Activated B cell treated with CpG ODN at 0.5 μM for 24 hours (primary cell): ENCODE measurements at regions not wholly inside any gene's neighbourhood (a gene's known extent, or its start where the extent isn't known, plus 50 kb on each side); places are given as distances from the start of the nearest gene placed in this dataset.
"Not testable (repeated sequence)": the region's sequence is repeated elsewhere in the genome, so short reads cannot be mapped to it uniquely, and the experiment has no call there.

Experiments
- ATAC-seq: fragments of 200-7000 bp; cut with Tn5 transposase; one replicate; pipeline ENCODE4 v1.10.0; 2021; ENCODE audit warnings: low read depth, mild to moderate bottlenecking, moderate library complexity
- CTCF ChIA-PET: fragments of 350-600 bp; sonication (Branson Sonifier 250); formaldehyde crosslinking; loops from one replicate; lab custom pipeline; 2021; ENCODE audit warnings: antibody characterized with exemption; lab: Charles Lee
- POLR2A ChIA-PET: fragments of 350-600 bp; sonication (Branson Sonifier 250); formaldehyde crosslinking; loops from one replicate; lab custom pipeline; 2021; ENCODE audit warnings: antibody characterized with exemption; lab: Charles Lee
- DNase-seq: peaks from one replicate; pipeline ENCODE4 v3.0.0; 2022
- H3K27ac Mint-ChIP-seq: one replicate; pipeline ENCODE4 v1.8.0; 2020; ENCODE audit warnings: mixed read lengths
- H3K27me3 Mint-ChIP-seq: one replicate; pipeline ENCODE4 v1.8.0; 2021; ENCODE audit warnings: mixed read lengths
- H3K36me3 Mint-ChIP-seq: one replicate; pipeline ENCODE4 v1.8.0; 2021; ENCODE audit warnings: low read depth, mixed read lengths
- H3K4me1 Mint-ChIP-seq: one replicate; pipeline ENCODE4 v1.8.0; 2021; ENCODE audit warnings: mixed read lengths
- H3K4me3 Mint-ChIP-seq: one replicate; pipeline ENCODE4 v1.8.0; 2020; ENCODE audit warnings: mild to moderate bottlenecking, mixed read lengths
- H3K9me3 Mint-ChIP-seq: one replicate; pipeline ENCODE4 v1.8.0; 2020; ENCODE audit warnings: mixed read lengths
- intact Hi-C: fragments of 100-400 bp; cut with micrococcal nuclease; formaldehyde crosslinking; loops from one replicate; pipeline ENCODE4 v1.15.1; 2024
- TF ChIP-seq, protein P1 (sequence below): fragments of 200-600 bp; IDR thresholded peaks from one replicate; pipeline ENCODE4 v1.8.0; 2022; ENCODE audit warnings: antibody characterized with exemption, mild to moderate bottlenecking

DNA sequence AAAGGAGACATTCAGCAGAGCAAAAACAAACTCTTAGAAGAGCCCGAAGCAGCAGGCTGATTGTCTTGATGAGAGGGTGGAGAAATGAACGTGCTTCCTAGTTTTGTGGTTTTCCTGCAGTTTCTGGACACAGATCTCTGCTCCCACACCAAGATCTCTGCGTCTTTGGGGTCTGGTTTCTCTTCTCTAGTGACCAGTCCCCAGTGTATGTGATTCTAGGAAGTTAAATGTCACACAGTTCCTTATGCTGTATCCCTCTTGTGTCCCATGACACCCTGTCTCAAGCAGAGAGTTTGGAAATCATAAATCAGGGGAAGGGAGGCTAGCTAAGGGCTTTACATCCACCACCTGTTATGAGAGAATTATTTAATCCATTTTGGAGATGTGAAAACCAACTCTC is 55.4 kb upstream of the KLF14 start:
- ChIA-PET CTCF (no interaction called here), POLR2A (no interaction called here)
- Mint-ChIP-seq H3K36me3 (no peaks in the 10 kb centered on the region), H3K27ac (no peak overlapping the region), H3K9me3 (no peaks in the 10 kb centered on the region), H3K4me1 (no peaks in the 10 kb centered on the region), H3K4me3 (no peak overlapping the region), H3K27me3 (peaks cover 11% of the 10 kb centered on the region)
- ATAC-seq, result no peak
- intact Hi-C loops, result no loop called here
- TF ChIP-seq, protein P1, sequence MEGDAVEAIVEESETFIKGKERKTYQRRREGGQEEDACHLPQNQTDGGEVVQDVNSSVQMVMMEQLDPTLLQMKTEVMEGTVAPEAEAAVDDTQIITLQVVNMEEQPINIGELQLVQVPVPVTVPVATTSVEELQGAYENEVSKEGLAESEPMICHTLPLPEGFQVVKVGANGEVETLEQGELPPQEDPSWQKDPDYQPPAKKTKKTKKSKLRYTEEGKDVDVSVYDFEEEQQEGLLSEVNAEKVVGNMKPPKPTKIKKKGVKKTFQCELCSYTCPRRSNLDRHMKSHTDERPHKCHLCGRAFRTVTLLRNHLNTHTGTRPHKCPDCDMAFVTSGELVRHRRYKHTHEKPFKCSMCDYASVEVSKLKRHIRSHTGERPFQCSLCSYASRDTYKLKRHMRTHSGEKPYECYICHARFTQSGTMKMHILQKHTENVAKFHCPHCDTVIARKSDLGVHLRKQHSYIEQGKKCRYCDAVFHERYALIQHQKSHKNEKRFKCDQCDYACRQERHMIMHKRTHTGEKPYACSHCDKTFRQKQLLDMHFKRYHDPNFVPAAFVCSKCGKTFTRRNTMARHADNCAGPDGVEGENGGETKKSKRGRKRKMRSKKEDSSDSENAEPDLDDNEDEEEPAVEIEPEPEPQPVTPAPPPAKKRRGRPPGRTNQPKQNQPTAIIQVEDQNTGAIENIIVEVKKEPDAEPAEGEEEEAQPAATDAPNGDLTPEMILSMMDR, result no peak
- no peak for DNase-seq

DNA sequence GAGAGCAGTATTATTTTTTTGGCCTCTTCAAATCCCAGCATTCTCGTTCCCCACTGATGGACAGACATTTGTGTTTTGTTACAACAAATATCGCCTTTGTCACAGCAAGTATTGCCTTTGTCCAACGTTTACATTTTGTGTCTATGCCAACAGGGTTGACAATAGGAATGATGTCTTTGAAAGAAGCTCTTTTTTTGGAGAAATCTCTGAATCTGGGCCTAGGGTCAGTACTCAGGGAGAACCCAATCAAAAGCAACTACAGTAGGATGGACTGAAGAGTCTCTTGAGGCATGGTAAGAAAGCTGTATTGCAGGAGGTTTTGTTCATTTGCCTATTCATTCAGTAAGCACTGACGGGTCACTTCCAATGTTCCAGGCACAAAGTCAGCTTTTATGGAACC is 57.7 kb upstream of the KLF14 start:
- intact Hi-C loops, result no loop called here
- CTCF ChIA-PET, result no interaction called here
- H3K9me3 Mint-ChIP-seq, result no peaks in the 10 kb centered on the region
- no peak for DNase-seq
- H3K27me3 Mint-ChIP-seq, result peaks cover 4% of the 10 kb centered on the region
- H3K27ac Mint-ChIP-seq, result no peak overlapping the region
- no peaks in the 10 kb centered on the region for H3K36me3 Mint-ChIP-seq
- H3K4me1 Mint-ChIP-seq, result no peaks in the 10 kb centered on the region
- ATAC-seq, result no peak
- H3K4me3 Mint-ChIP-seq, result no peak overlapping the region
- TF ChIP-seq, protein P1, result no peak
- POLR2A ChIA-PET, result interaction anchor here (0.9 kb wide), 1 partner anchor 196 kb away, joined by 3 read pairs; no protein-coding TSS in a partner anchor

DNA sequence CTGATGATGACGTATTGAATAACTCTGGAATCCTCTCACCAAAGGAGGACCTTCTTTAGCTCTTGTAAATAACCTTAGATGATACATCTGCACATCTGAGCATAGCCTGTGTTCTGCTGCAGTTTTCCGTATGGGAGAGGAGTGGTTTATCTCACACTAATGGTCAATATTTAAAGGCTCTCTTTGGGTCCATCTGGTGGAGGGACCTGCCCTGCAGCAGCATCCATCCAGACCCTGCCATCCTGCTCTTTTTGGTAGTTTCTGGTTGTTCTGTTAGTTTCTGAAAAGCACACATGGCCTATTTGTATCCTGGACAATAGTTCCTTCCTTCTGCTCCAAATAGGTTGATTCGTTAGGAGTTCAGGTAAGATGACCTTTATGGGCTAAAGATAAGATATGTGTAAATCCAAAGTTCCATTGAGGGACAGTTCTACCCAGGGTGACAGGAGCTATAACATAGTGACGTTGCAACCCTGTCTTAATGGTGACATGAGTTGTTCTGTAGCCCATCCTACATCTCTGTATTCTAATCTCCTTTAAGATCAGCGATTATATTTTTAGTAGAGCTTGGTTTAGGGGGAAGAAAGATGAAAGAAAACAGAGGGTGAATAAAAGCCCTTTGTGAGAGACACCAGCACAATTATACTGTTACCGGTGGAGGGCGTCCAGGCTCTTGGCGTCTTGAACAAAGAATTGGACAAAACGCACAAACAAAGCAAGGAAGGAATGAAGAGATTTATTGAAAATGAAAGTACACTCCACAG is 60.0 kb upstream of the KLF14 start:
- no peak for DNase-seq
- CTCF ChIA-PET, result no interaction called here
- intact Hi-C loops, result no loop called here
- peaks cover 4% of the 10 kb centered on the region for H3K9me3 Mint-ChIP-seq
- H3K36me3 Mint-ChIP-seq, result no peaks in the 10 kb centered on the region
- H3K4me3 Mint-ChIP-seq, result no peak overlapping the region
- no peak overlapping the region for H3K27ac Mint-ChIP-seq
- POLR2A ChIA-PET, result no interaction called here
- ATAC-seq, result no peak
- TF ChIP-seq, protein P1, result no peak
- peaks cover 11% of the 10 kb centered on the region for H3K27me3 Mint-ChIP-seq
- no peaks in the 10 kb centered on the region for H3K4me1 Mint-ChIP-seq

DNA sequence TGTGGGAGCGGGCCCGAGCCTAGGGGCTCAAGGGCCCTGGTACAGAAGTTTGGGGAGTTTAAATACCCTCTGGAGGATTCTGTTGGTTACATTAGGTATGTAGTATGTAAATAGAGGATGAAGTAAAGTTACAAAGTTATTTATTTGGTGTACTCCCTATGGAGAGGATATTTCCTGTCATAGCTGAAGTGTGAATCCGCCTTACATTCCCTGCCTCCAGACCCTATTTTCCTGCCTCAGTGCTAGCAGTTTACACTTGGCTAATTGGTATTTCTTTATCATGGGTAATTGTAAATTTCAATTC is 60.6 kb upstream of the KLF14 start:
- CTCF ChIA-PET, result no interaction called here
- ATAC-seq (no peak), DNase-seq (no peak)
- Mint-ChIP-seq H3K9me3 (peaks cover 4% of the 10 kb centered on the region), H3K27ac (no peak overlapping the region), H3K27me3 (peaks cover 17% of the 10 kb centered on the region), H3K4me1 (no peaks in the 10 kb centered on the region), H3K4me3 (no peak overlapping the region), H3K36me3 (no peaks in the 10 kb centered on the region)
- TF ChIP-seq, protein P1, result no peak
- POLR2A ChIA-PET, result no interaction called here
- intact Hi-C loops, result no loop called here

DNA sequence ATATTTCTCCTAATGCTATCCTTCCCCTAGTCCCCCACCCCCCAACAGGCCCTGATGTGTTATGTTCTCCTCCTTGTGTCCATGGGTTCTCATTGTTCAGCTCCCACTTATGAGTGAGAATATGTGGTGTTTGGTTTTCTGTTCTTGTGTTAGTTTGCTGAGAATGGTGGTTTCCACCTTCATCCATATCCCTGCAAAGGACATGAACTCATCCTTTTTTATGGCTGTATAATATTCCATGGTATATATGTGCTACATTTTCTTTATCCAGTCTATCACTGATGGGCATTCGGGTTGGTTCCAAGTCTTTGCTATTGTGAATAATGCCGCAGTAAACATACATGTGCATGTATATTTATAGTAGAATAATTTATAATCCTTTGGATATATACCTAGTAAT is 62.4 kb upstream of the KLF14 start:
- H3K9me3 Mint-ChIP-seq, POLR2A ChIA-PET, ATAC-seq, H3K4me1 Mint-ChIP-seq, H3K27ac Mint-ChIP-seq, DNase-seq, CTCF ChIA-PET, H3K36me3 Mint-ChIP-seq, H3K4me3 Mint-ChIP-seq, intact Hi-C loops: not testable (repeated sequence)
- H3K27me3 Mint-ChIP-seq, result peaks cover 25% of the 10 kb centered on the region

DNA sequence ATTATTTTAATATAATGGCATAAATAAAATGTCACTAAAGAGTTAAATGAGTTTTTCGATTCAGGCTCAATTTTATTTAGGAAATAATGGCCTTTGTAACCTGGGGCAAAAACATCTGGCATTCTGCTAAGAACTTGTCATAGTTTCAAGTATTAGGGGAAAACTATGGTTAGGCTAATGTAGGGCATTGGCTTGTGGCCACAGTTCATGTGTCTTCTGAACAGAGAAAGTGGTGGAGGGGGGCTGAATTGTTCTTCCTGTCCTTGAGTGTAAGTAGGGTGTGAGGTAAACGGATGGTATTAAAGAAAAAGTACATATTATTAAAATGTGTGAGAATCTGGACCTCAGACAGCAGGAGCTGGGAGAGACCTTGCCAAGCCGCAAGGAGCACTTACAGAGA is 69.1 kb upstream of the KLF14 start:
- H3K4me1 Mint-ChIP-seq, result no peaks in the 10 kb centered on the region
- no peaks in the 10 kb centered on the region for H3K9me3 Mint-ChIP-seq
- ChIA-PET CTCF (no interaction called here), POLR2A (no interaction called here)
- no peak overlapping the region for H3K4me3 Mint-ChIP-seq
- intact Hi-C loops, result no loop called here
- DNase-seq (no peak), ATAC-seq (no peak)
- TF ChIP-seq, protein P1, result no peak
- no peaks in the 10 kb centered on the region for H3K36me3 Mint-ChIP-seq
- peaks cover 28% of the 10 kb centered on the region for H3K27me3 Mint-ChIP-seq
- H3K27ac Mint-ChIP-seq, result no peak overlapping the region
